ENCODE measurements at regions not wholly inside any gene's neighbourhood (a gene's known extent, or its start where the extent isn't known, plus 50 kb on each side); places are given as distances from the start of the nearest gene placed in this dataset.
"Not testable (repeated sequence)": the region's sequence is repeated elsewhere in the genome, so short reads cannot be mapped to it uniquely, and the experiment has no call there.

DNA sequence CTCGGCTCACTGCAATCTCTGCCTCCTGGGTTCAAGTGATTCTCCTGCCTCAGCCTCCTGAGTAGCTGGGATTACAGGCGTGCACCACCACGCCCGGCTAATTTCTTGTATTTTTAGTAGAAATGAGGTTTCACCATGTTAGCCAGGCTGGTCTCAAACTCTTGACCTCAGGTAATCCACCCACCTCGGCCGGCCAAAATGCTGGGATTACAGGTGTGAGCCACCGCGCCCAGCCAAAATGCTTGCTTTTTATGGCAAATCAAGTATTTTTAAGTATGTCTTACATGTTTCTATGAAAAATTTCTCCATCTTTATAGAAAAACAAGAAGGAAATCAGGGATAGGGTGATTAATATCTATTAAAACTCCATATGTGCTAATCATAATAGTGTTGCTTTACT, 959.1 kb downstream of the EPHA4 start:
- TF ChIP-seq, protein P1, sequence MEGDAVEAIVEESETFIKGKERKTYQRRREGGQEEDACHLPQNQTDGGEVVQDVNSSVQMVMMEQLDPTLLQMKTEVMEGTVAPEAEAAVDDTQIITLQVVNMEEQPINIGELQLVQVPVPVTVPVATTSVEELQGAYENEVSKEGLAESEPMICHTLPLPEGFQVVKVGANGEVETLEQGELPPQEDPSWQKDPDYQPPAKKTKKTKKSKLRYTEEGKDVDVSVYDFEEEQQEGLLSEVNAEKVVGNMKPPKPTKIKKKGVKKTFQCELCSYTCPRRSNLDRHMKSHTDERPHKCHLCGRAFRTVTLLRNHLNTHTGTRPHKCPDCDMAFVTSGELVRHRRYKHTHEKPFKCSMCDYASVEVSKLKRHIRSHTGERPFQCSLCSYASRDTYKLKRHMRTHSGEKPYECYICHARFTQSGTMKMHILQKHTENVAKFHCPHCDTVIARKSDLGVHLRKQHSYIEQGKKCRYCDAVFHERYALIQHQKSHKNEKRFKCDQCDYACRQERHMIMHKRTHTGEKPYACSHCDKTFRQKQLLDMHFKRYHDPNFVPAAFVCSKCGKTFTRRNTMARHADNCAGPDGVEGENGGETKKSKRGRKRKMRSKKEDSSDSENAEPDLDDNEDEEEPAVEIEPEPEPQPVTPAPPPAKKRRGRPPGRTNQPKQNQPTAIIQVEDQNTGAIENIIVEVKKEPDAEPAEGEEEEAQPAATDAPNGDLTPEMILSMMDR (IDR thresholded peaks at IDR 0.05) = not testable (repeated sequence)
- TF ChIP-seq POLR2A (IDR thresholded peaks at IDR 0.05) = not testable (repeated sequence)
